H1 (cell line): ENCODE measurements at regions not wholly inside any gene's neighbourhood (a gene's known extent, or its start where the extent isn't known, plus 50 kb on each side); places are given as distances from the start of the nearest gene placed in this dataset.

Experiments
- EZH2 ChIP-seq: fragments of 200-600 bp; sonication (generic); IDR thresholded peaks from 2 replicates; pipeline ENCODE4 v1.7.1; 2012; ENCODE audit warnings: low read depth, mild to moderate bottlenecking, moderate library complexity, low read length, inconsistent platforms; ENCODE audit not compliant: severe bottlenecking
- POLR2AphosphoS5 ChIP-seq: IDR thresholded peaks from 2 replicates; pipeline ENCODE4 v1.6.1; 2011; ENCODE audit warnings: low read depth, low read length
- TBP ChIP-seq: IDR thresholded peaks from 2 replicates; pipeline ENCODE4 v1.6.1; 2011; ENCODE audit warnings: low read depth, low read length, improper control_type of control experiment
- TF ChIP-seq, protein P1 (sequence below), 3 experiments: IDR thresholded peaks; 1 replicate in 2 of 3; 2 replicates in 1 of 3; pipeline versions ENCODE4 v1.5.1 to v1.6.1; 2011; ENCODE audit warnings: low read length in 3 of 3, mild to moderate bottlenecking in 3 of 3, inconsistent platforms in 2 of 3, low read depth in 1 of 3, moderate library complexity in 1 of 3; ENCODE audit not compliant: insufficient read depth in 1 of 3; ENCODE audit errors: control extremely low read depth in 1 of 3

DNA sequence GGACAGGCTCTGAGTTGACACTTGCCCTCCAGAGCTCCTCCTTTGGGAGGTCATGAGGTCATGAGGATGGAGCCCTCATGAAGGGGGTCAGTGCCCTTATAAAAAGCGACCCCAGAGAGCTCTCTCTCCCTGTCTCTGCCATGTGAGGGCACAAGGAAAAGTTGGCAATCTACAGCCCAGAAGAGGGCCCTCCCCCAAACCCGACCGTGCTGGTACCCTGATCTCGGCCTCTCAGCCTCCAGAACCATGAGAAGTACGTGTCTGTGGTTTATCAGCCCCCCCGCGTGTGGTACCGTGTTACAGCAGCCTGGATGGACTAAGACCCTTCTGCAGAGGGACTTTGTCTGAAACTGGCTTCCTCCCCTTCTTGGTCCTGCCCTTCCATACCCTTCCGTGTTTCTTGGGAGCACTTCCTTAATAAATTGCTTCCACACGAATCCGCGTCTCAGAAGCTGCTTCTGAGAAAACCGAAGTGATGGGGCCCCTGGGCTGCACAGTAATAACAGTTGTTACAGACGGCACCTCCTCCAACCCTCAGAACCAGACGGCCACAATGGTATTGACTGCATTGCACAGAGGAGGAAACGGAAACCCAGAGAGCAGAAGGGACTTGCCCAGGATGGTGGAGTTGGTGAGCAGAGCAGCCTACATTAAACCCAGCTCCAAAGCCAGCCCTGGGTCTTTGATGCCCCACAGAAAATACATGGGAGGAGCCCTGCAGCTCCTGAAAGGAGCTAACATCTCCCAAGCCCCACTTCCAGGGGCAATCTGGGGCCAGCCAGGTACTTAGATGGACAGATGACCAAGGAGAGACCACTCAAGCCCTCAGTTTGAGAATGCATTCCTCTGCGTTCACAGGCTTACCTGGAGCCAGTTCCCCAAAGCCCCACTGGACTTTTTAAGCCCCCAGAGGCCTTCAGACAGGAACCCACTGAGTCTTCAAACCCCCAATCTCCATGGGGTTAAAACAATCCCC lies 242.7 kb downstream of the BCOR start:
- TF ChIP-seq TBP (no peak), POLR2AphosphoS5 (no peak), EZH2 (no peak)
- TF ChIP-seq, protein P1, sequence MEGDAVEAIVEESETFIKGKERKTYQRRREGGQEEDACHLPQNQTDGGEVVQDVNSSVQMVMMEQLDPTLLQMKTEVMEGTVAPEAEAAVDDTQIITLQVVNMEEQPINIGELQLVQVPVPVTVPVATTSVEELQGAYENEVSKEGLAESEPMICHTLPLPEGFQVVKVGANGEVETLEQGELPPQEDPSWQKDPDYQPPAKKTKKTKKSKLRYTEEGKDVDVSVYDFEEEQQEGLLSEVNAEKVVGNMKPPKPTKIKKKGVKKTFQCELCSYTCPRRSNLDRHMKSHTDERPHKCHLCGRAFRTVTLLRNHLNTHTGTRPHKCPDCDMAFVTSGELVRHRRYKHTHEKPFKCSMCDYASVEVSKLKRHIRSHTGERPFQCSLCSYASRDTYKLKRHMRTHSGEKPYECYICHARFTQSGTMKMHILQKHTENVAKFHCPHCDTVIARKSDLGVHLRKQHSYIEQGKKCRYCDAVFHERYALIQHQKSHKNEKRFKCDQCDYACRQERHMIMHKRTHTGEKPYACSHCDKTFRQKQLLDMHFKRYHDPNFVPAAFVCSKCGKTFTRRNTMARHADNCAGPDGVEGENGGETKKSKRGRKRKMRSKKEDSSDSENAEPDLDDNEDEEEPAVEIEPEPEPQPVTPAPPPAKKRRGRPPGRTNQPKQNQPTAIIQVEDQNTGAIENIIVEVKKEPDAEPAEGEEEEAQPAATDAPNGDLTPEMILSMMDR (IDR thresholded peaks at IDR 0.05; ENCODE audit: control extremely low read depth in 1 of 3, insufficient read depth in 1 of 3, low read depth in 1 of 3, low read length in 3 of 3), result no peak
